ENCODE measurements at regions not wholly inside any gene's neighbourhood (a gene's known extent, or its start where the extent isn't known, plus 50 kb on each side); places are given as distances from the start of the nearest gene placed in this dataset.

- Histone ChIP-seq H3K27ac (no peak overlapping the region), H3K36me3 (no peaks in the 10 kb centered on the region), H3K4me1 (ENCODE audit: insufficient read depth) (no peaks in the 10 kb centered on the region), H3K4me3 (no peak overlapping the region), H3K27me3 (no peaks in the 10 kb centered on the region), H3K9me3 (no peaks in the 10 kb centered on the region)
- DNase-seq, result no peak
- TF ChIP-seq, protein P1, sequence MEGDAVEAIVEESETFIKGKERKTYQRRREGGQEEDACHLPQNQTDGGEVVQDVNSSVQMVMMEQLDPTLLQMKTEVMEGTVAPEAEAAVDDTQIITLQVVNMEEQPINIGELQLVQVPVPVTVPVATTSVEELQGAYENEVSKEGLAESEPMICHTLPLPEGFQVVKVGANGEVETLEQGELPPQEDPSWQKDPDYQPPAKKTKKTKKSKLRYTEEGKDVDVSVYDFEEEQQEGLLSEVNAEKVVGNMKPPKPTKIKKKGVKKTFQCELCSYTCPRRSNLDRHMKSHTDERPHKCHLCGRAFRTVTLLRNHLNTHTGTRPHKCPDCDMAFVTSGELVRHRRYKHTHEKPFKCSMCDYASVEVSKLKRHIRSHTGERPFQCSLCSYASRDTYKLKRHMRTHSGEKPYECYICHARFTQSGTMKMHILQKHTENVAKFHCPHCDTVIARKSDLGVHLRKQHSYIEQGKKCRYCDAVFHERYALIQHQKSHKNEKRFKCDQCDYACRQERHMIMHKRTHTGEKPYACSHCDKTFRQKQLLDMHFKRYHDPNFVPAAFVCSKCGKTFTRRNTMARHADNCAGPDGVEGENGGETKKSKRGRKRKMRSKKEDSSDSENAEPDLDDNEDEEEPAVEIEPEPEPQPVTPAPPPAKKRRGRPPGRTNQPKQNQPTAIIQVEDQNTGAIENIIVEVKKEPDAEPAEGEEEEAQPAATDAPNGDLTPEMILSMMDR (IDR thresholded peaks at IDR 0.05), result no peak
- no peak for TF ChIP-seq POLR2A (IDR thresholded peaks at IDR 0.05)
- TF ChIP-seq EP300 (IDR thresholded peaks at IDR 0.05), result no peak
- intact Hi-C loops (cut with DNase I), result no loop called here
- 67 to 72% (median 68%) methylated on average over 7 of the region's 7 CpGs for WGBS, 3 donors
Observed at GRCh38 chr5:91741764-91742505, 358.8 kb upstream of the ARRDC3 start.

GRCh38 chr5:91730026-91730425, 346.9 kb upstream of the ARRDC3 start:
- no peaks in the 10 kb centered on the region for H3K9me3 ChIP-seq
- no peaks in the 10 kb centered on the region for H3K36me3 ChIP-seq
- no peak for DNase-seq
- no peak overlapping the region for H3K4me3 ChIP-seq
- no peak for TF ChIP-seq EP300 (IDR thresholded peaks at IDR 0.05)
- intact Hi-C loops (cut with DNase I), result no loop called here
- H3K27me3 ChIP-seq, result no peaks in the 10 kb centered on the region
- 77 to 87% (median 85%) methylated on average over 1 of the region's 1 CpG for whole genome bisulfite sequencing, 3 donors
- no peak overlapping the region for H3K27ac ChIP-seq
- no peaks in the 10 kb centered on the region for H3K4me1 ChIP-seq (ENCODE audit: insufficient read depth)

- H3K4me1 ChIP-seq (ENCODE audit: insufficient read depth), result no peaks in the 10 kb centered on the region
- intact Hi-C loops (cut with DNase I), result no loop called here
Observed at GRCh38 chr5:91727463-91727862, 344.3 kb upstream of the ARRDC3 start.

GRCh38 chr5:91722736-91723467, 339.8 kb upstream of the ARRDC3 start:
- intact Hi-C loops (cut with DNase I), result no loop called here
- WGBS, 3 donors, result 41 to 50% (median 45%) methylated on average over 8 of the region's 8 CpGs
- TF ChIP-seq EP300 (IDR thresholded peaks at IDR 0.05) (no peak), POLR2A (IDR thresholded peaks at IDR 0.05) (no peak)
- TF ChIP-seq, protein P1 (IDR thresholded peaks at IDR 0.05), result no peak

More at GRCh38 chr5:91727463-91727862, 344.3 kb upstream of the ARRDC3 start:
- no peaks in the 10 kb centered on the region for H3K9me3 ChIP-seq
- no peak overlapping the region for H3K27ac ChIP-seq
- no peaks in the 10 kb centered on the region for H3K36me3 ChIP-seq
- WGBS, 3 donors, result 3 to 10% (median 4%) methylated on average over 1 of the region's 1 CpG
- no peaks in the 10 kb centered on the region for H3K27me3 ChIP-seq
- TF ChIP-seq, protein P1 (IDR thresholded peaks at IDR 0.05), result no peak
- TF ChIP-seq POLR2A (IDR thresholded peaks at IDR 0.05) (no peak), EP300 (IDR thresholded peaks at IDR 0.05) (no peak)
- DNase-seq, result no peak
- H3K4me3 ChIP-seq, result no peak overlapping the region

DNA sequence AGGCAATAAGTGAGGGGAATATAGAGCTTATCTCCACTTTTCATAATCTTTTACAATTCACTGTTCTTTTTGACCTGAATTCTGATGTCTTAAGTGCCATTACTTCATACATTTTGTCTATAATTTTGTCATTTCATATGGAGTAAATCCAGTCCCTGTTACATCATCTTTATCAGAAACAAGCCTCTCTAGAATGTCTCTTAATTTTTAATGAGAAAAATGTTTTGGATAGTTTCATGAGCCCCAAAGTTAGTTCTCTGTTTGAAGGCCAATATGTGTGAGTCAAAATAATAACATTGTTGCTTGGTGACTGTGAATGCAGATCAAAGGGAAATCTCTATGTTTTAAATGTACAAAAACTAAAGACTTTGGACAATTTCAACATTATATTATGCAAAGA, 329.6 kb upstream of the ARRDC3 start:
- Histone ChIP-seq H3K36me3 (no peaks in the 10 kb centered on the region), H3K27ac (no peak overlapping the region), H3K27me3 (no peaks in the 10 kb centered on the region), H3K9me3 (no peaks in the 10 kb centered on the region), H3K4me1 (ENCODE audit: insufficient read depth) (no peaks in the 10 kb centered on the region), H3K4me3 (no peak overlapping the region)
- TF ChIP-seq EP300 (IDR thresholded peaks at IDR 0.05) (no peak), POLR2A (IDR thresholded peaks at IDR 0.05) (no peak)
- TF ChIP-seq, protein P1 (IDR thresholded peaks at IDR 0.05), result no peak
- DNase-seq, result no peak
- intact Hi-C loops (cut with DNase I), result no loop called here

More at GRCh38 chr5:91722736-91723467, 339.8 kb upstream of the ARRDC3 start:
- Histone ChIP-seq H3K4me3 (no peak overlapping the region), H3K4me1 (ENCODE audit: insufficient read depth) (no peaks in the 10 kb centered on the region), H3K27me3 (no peaks in the 10 kb centered on the region), H3K36me3 (no peaks in the 10 kb centered on the region), H3K27ac (no peak overlapping the region), H3K9me3 (no peaks in the 10 kb centered on the region)
- no peak for DNase-seq
